H1 (cell line): ENCODE measurements at regions not wholly inside any gene's neighbourhood (a gene's known extent, or its start where the extent isn't known, plus 50 kb on each side); places are given as distances from the start of the nearest gene placed in this dataset.

ENCODE experiments used
- CTCF ChIA-PET: fragments of 300-600 bp; sonication (Branson Sonifier 250); formaldehyde crosslinking; loops from one replicate; lab custom pipeline; 2021; ENCODE audit not compliant: partially characterized antibody; lab: Charles Lee
- POLR2A ChIA-PET: fragments of 300-600 bp; sonication (Branson Sonifier 250); formaldehyde crosslinking; loops from one replicate; lab custom pipeline; 2021; ENCODE audit warnings: inconsistent platforms; ENCODE audit not compliant: partially characterized antibody; lab: Charles Lee
- DNase-seq, 2 experiments: peaks; one replicate each; pipeline versions ENCODE4 v3.0.0 to v3.0.0-alpha.2; 2010 to 2022; ENCODE audit warnings: low spot score in 2 of 2, low read depth in 1 of 2, mixed read lengths in 1 of 2
- FAIRE-seq: peaks from 2 replicates; lab custom pipeline; 2011; peaks lifted over from hg19 to GRCh38; lab: Jason Lieb, UNC
- H2AFZ ChIP-seq: 2 replicates; pipeline ENCODE4 v1.8.1; 2012; ENCODE audit warnings: low read length, inconsistent platforms
- H2AK5ac ChIP-seq: 2 replicates; pipeline ENCODE4 v1.6.1; 2013; ENCODE audit warnings: low read depth, low read length
- H2BK120ac ChIP-seq: replicated peaks from 2 replicates; pipeline ENCODE3; 2013; ENCODE audit warnings: low read depth, low read length, inconsistent platforms
- H2BK12ac ChIP-seq: 2 replicates; pipeline ENCODE4 v1.6.1; 2013; ENCODE audit warnings: low read depth, low read length
- H2BK15ac ChIP-seq: 2 replicates; pipeline ENCODE4 v1.6.1; 2013; ENCODE audit warnings: low read length
- H2BK20ac ChIP-seq: 2 replicates; pipeline ENCODE4 v1.6.1; 2013; ENCODE audit warnings: low read length
- H2BK5ac ChIP-seq: 2 replicates; pipeline ENCODE4 v1.6.1; 2013; ENCODE audit warnings: low read depth, low read length
- H3K14ac ChIP-seq: 2 replicates; pipeline ENCODE4 v1.6.1; 2013; ENCODE audit warnings: inconsistent platforms; ENCODE audit not compliant: insufficient read length
- H3K18ac ChIP-seq: 2 replicates; pipeline ENCODE4 v1.6.1; 2013; ENCODE audit warnings: low read length; ENCODE audit errors: extremely low read depth
- H3K23ac ChIP-seq: 2 replicates; pipeline ENCODE4 v1.6.1; 2013; ENCODE audit warnings: inconsistent platforms; ENCODE audit not compliant: insufficient read length
- H3K23me2 ChIP-seq: 2 replicates; pipeline ENCODE4 v1.6.1; 2013; ENCODE audit warnings: low read depth, low read length
- H3K27ac ChIP-seq: 2 replicates; pipeline ENCODE4 v1.6.1; 2011; ENCODE audit warnings: low read depth, low read length, inconsistent platforms
- H3K27me3 ChIP-seq, 4 experiments: replicated peaks in 1 of 4; 1 replicate in 1 of 4; 2 replicates in 3 of 4; pipeline versions ENCODE4 v1.6.1 to v1.8.1; 2011 to 2013; ENCODE audit warnings: low read length in 3 of 4, mild to moderate bottlenecking in 3 of 4, inconsistent platforms in 2 of 4, mixed read lengths in 2 of 4, moderate library complexity in 1 of 4; ENCODE audit not compliant: control insufficient read depth in 3 of 4, insufficient read depth in 3 of 4; ENCODE audit errors: extremely low read depth in 1 of 4
- H3K36me3 ChIP-seq, 4 experiments: 2 replicates each; pipeline versions ENCODE4 v1.6.1 to v1.8.1; 2011 to 2013; ENCODE audit warnings: mild to moderate bottlenecking in 4 of 4, low read length in 3 of 4, moderate library complexity in 2 of 4, control low read depth in 1 of 4, inconsistent platforms in 1 of 4; ENCODE audit not compliant: insufficient read depth in 4 of 4, control insufficient read depth in 2 of 4
- H3K4ac ChIP-seq: replicated peaks from 2 replicates; pipeline ENCODE3; 2013; ENCODE audit warnings: low read length, low read depth, mixed read lengths, inconsistent platforms; ENCODE audit not compliant: insufficient read length
- H3K4me1 ChIP-seq, 4 experiments: replicated peaks in 1 of 4; 1 replicate in 1 of 4; 2 replicates in 3 of 4; pipeline versions ENCODE4 v1.6.1 to v1.8.1; 2011 to 2013; ENCODE audit warnings: low read length in 3 of 4, inconsistent platforms in 2 of 4, mixed read lengths in 1 of 4; ENCODE audit not compliant: insufficient read depth in 4 of 4, control insufficient read depth in 3 of 4
- H3K4me2 ChIP-seq, 2 experiments: 2 replicates each; pipeline versions ENCODE4 v1.6.1 to v1.8.1; 2011 to 2013; ENCODE audit warnings: low read depth in 2 of 2, low read length in 2 of 2, control low read depth in 1 of 2, inconsistent platforms in 1 of 2, mild to moderate bottlenecking in 1 of 2; ENCODE audit not compliant: insufficient read depth in 1 of 2
- H3K4me3 ChIP-seq, 4 experiments: fragments of 200-600, 300-600 bp in 1 of 4; sonication (generic), shearing (Covaris generic), sonication (Bioruptor Twin) in 1 of 4; 2 replicates each; pipeline versions ENCODE4 v1.5.1 to v1.8.1; 2011 to 2016; ENCODE audit warnings: low read length in 4 of 4, low read depth in 3 of 4, control low read depth in 2 of 4, inconsistent platforms in 2 of 4, mild to moderate bottlenecking in 2 of 4, mixed read lengths in 1 of 4, moderate library complexity in 1 of 4; ENCODE audit not compliant: insufficient read depth in 2 of 4; ENCODE audit errors: extremely low read depth in 1 of 4
- H3K56ac ChIP-seq: replicated peaks from 2 replicates; pipeline ENCODE3; 2013; ENCODE audit warnings: low read depth, mild to moderate bottlenecking, mixed read lengths, low read length, inconsistent platforms; ENCODE audit not compliant: insufficient read length
- H3K79me1 ChIP-seq: 2 replicates; pipeline ENCODE4 v1.6.1; 2013; ENCODE audit warnings: low read depth, low read length, control low read depth
- H3K79me2 ChIP-seq, 2 experiments: 2 replicates each; pipeline versions ENCODE4 v1.6.1 to v1.8.1; 2012 to 2013; ENCODE audit warnings: low read length in 2 of 2, mild to moderate bottlenecking in 2 of 2, inconsistent platforms in 1 of 2; ENCODE audit not compliant: insufficient read depth in 2 of 2, control insufficient read depth in 1 of 2
- H3K9ac ChIP-seq, 4 experiments: replicated peaks in 1 of 4; 1 replicate in 1 of 4; 2 replicates in 3 of 4; pipeline versions ENCODE4 v1.6.1 to v1.8.1; 2011 to 2013; ENCODE audit warnings: low read depth in 3 of 4, low read length in 3 of 4, control low read depth in 2 of 4, mild to moderate bottlenecking in 2 of 4, moderate library complexity in 2 of 4, inconsistent platforms in 1 of 4; ENCODE audit errors: extremely low read depth in 1 of 4
- H3K9me3 ChIP-seq, 2 experiments: 2 replicates each; pipeline versions ENCODE4 v1.6.1 to v1.8.1; 2012 to 2013; ENCODE audit warnings: mild to moderate bottlenecking in 2 of 2, moderate library complexity in 2 of 2, control low read depth in 1 of 2, inconsistent platforms in 1 of 2, low read depth in 1 of 2, low read length in 1 of 2, mixed read lengths in 1 of 2; ENCODE audit not compliant: insufficient read depth in 2 of 2
- H4K20me1 ChIP-seq, 2 experiments: replicated peaks in 1 of 2; 2 replicates each; pipeline versions ENCODE3 to v1.8.1; 2011 to 2013; ENCODE audit warnings: inconsistent platforms in 2 of 2, low read length in 2 of 2, mild to moderate bottlenecking in 1 of 2; ENCODE audit not compliant: insufficient read depth in 2 of 2, control insufficient read depth in 1 of 2
- H4K5ac ChIP-seq: 2 replicates; pipeline ENCODE4 v1.6.1; 2013; ENCODE audit warnings: low read length, low read depth, mixed read lengths, inconsistent platforms; ENCODE audit not compliant: insufficient read length
- H4K8ac ChIP-seq: 2 replicates; pipeline ENCODE4 v1.8.0; 2013; ENCODE audit warnings: mild to moderate bottlenecking, moderate library complexity, low read length, inconsistent platforms; ENCODE audit not compliant: insufficient read depth; ENCODE audit errors: extremely low read depth
- H4K91ac ChIP-seq: replicated peaks from 2 replicates; pipeline ENCODE3; 2013; ENCODE audit warnings: low read length, mixed read lengths, inconsistent platforms; ENCODE audit not compliant: insufficient read length
- ASH2L ChIP-seq: fragments of 200-600, 300-600 bp; sonication (generic); IDR thresholded peaks from one replicate; pipeline ENCODE4 v1.7.1; 2017; ENCODE audit warnings: low read length
- CBX5 ChIP-seq: fragments of 300-800, 300-1000 bp; sonication (generic); IDR thresholded peaks from 2 replicates; pipeline ENCODE4 v1.7.1; 2016; ENCODE audit warnings: antibody characterized with exemption, low read length, low read depth
- CBX8 ChIP-seq: fragments of 300-800, 300-1000 bp; sonication (generic); IDR thresholded peaks from 2 replicates; pipeline ENCODE4 v1.7.1; 2016; ENCODE audit warnings: low read depth, low read length, borderline replicate concordance
- CHD2 ChIP-seq: IDR thresholded peaks from 2 replicates; pipeline ENCODE4 v1.6.1; 2012; ENCODE audit warnings: low read length, improper control_type of control experiment
- CTBP2 ChIP-seq: IDR thresholded peaks from 2 replicates; pipeline ENCODE4 v1.7.0; 2011; ENCODE audit warnings: borderline replicate concordance, mild to moderate bottlenecking, moderate library complexity, mixed read lengths, low read length; ENCODE audit not compliant: insufficient read depth, insufficient read length
- JUN ChIP-seq: IDR thresholded peaks from 2 replicates; pipeline ENCODE4 v1.6.1; 2011; ENCODE audit warnings: low read depth, mild to moderate bottlenecking, improper control_type of control experiment, low read length
- JUND ChIP-seq: IDR thresholded peaks from 2 replicates; pipeline ENCODE4 v1.6.1; 2011; ENCODE audit warnings: mild to moderate bottlenecking, improper control_type of control experiment, low read length
- KDM1A ChIP-seq: fragments of 200-600, 300-600 bp; sonication (generic); IDR thresholded peaks from 2 replicates; pipeline ENCODE4 v1.7.1; 2016; ENCODE audit warnings: mild to moderate bottlenecking, low read length, borderline replicate concordance
- MAFK ChIP-seq: IDR thresholded peaks from 2 replicates; pipeline ENCODE4 v1.6.1; 2012; ENCODE audit warnings: low read depth, mild to moderate bottlenecking, improper control_type of control experiment, low read length
- POU5F1 ChIP-seq: IDR thresholded peaks from 2 replicates; pipeline ENCODE4 v1.6.1; 2011; ENCODE audit warnings: low read depth, mild to moderate bottlenecking, low read length, moderate library complexity
- RBBP5 ChIP-seq: IDR thresholded peaks from 2 replicates; pipeline ENCODE4 v1.7.1; 2012; ENCODE audit warnings: low read depth, mild to moderate bottlenecking, inconsistent platforms, low read length, moderate library complexity, borderline replicate concordance
- RNF2 ChIP-seq: fragments of 200-900, 300-1000 bp; sonication (generic); IDR thresholded peaks from 2 replicates; pipeline ENCODE4 v1.7.1; 2016; ENCODE audit warnings: borderline replicate concordance, low read depth, mild to moderate bottlenecking, antibody characterized with exemption, low read length; ENCODE audit not compliant: poor library complexity, severe bottlenecking; ENCODE audit errors: missing control alignments
- SIX5 ChIP-seq: IDR thresholded peaks from 2 replicates; pipeline ENCODE4 v1.6.1; 2011; ENCODE audit warnings: mild to moderate bottlenecking, low read depth, low read length
- SP1 ChIP-seq: IDR thresholded peaks from 2 replicates; pipeline ENCODE4 v1.6.1; 2011; ENCODE audit warnings: low read depth, low read length
- SP2 ChIP-seq: IDR thresholded peaks from 2 replicates; pipeline ENCODE4 v1.6.1; 2012; ENCODE audit warnings: mild to moderate bottlenecking, low read length, inconsistent platforms
- TAF7 ChIP-seq: optimal IDR thresholded peaks from 2 replicates; pipeline ENCODE3; 2011; ENCODE audit warnings: low read depth, mild to moderate bottlenecking, inconsistent platforms, low read length, moderate library complexity, borderline replicate concordance
- WGBS, 2 experiments: shearing (Covaris generic) in 1 of 2; methylation state at CpG; one replicate each; pipeline versions ENCODE4 v1.1.6 to v1.1.7; 2013 to 2015; ENCODE audit warnings: low lambda C conversion rate in 2 of 2, mixed read lengths in 2 of 2, inconsistent platforms in 1 of 2, low coverage in 1 of 2, missing lambda C conversion rate in 1 of 2; ENCODE audit not compliant: insufficient replicate concordance in 2 of 2, insufficient coverage in 1 of 2, insufficient read length in 1 of 2; ENCODE audit errors: extremely low coverage in 1 of 2, missing lambda C conversion rate in 1 of 2; 5-methylcytosine and 5-hydroxymethylcytosine counted together

DNA sequence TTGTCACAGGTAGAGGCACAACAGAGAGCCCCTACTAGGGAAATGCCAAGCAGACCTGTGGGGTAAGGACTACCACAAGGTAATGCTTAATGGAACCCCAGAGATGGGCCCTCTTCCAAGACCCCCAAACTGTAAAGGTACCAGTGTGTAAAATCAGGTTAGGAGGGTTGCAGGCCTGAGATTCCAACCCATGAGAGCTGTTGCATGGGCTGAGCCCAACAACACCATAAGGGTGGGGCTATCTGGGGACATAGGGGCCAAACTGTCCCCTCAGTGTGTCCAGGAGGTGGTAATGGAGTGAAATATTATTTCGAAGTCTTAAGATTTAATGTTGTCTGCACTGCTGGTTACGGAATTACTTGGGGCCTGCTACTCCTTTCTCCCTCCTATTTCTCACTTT is 620.2 kb downstream of the ETNK1 start:
- Histone ChIP-seq H4K5ac (no peak overlapping the region), H4K8ac (no peak overlapping the region), H3K79me2 (no peaks in the 10 kb centered on the region), H4K91ac (no peak overlapping the region), H3K18ac (no peak overlapping the region), H3K23me2 (no peaks in the 10 kb centered on the region; the same call in 1 of the 2 replicates), H3K4me2 (no peak overlapping the region), H2AFZ (no peak overlapping the region), H3K4me3 (no peak overlapping the region), H3K14ac (no peak overlapping the region), H3K56ac (no peak overlapping the region), H3K23ac (no peak overlapping the region), H3K4me1 (no peaks in the 10 kb centered on the region; a peak in 1 of 7 replicates), H2BK120ac (no peak overlapping the region), H3K4ac (no peak overlapping the region), H3K27me3 (no peaks in the 10 kb centered on the region), H3K27ac (no peak overlapping the region), H3K9me3 (no peaks in the 10 kb centered on the region), H2BK12ac (no peak overlapping the region), H3K79me1 (no peaks in the 10 kb centered on the region), H2BK20ac (no peak overlapping the region), H2BK15ac (no peak overlapping the region), H2BK5ac (no peak overlapping the region), H3K9ac (no peak overlapping the region), H2AK5ac (no peak overlapping the region), H3K36me3 (no peaks in the 10 kb centered on the region), H4K20me1 (no peaks in the 10 kb centered on the region)
- FAIRE-seq, result no peak
- ChIA-PET CTCF (no interaction called here), POLR2A (no interaction called here)
- no peak for DNase-seq
- 79% methylated on average over 2 of the region's 2 CpGs; no CpG with 5 or more reads in 1 of the 2 experiments for WGBS, 2 experiments
- TF ChIP-seq ASH2L, result no peak
- no peak for TF ChIP-seq CHD2
- no peak for TF ChIP-seq MAFK
- no peak for TF ChIP-seq CBX5
- no peak for TF ChIP-seq SP1
- no peak for TF ChIP-seq CTBP2
- no peak for TF ChIP-seq SP2
- TF ChIP-seq SIX5, result no peak
- TF ChIP-seq JUND, result no peak
- TF ChIP-seq POU5F1, result no peak
- TF ChIP-seq CBX8, result no peak
- no peak for TF ChIP-seq RBBP5
- TF ChIP-seq RNF2, result no peak
- TF ChIP-seq KDM1A, result no peak
- TF ChIP-seq TAF7, result no peak
- no peak for TF ChIP-seq JUN
